OCI-LY3 (cell line): ENCODE measurements at regions not wholly inside any gene's neighbourhood (a gene's known extent, or its start where the extent isn't known, plus 50 kb on each side); places are given as distances from the start of the nearest gene placed in this dataset.

Source experiments
- CTCF ChIP-seq: fragments of 200-600, 300-600 bp; sonication (generic); IDR thresholded peaks from 2 replicates; pipeline ENCODE4 v1.5.1; 2014; ENCODE audit warnings: antibody characterized with exemption, low read length, low read depth
- EZH2phosphoT487 ChIP-seq: fragments of 200-600 bp; shearing (Covaris generic); IDR thresholded peaks from 2 replicates; pipeline ENCODE4 v1.6.1; 2018; ENCODE audit warnings: antibody characterized with exemption, mixed run types, low read depth

GRCh38 chr2:10966741-10967140 is 55.0 kb downstream of the KCNF1 start:
- TF ChIP-seq CTCF = no peak
- TF ChIP-seq EZH2phosphoT487 = no peak
